ENCODE measurements at regions not wholly inside any gene's neighbourhood (a gene's known extent, or its start where the extent isn't known, plus 50 kb on each side); places are given as distances from the start of the nearest gene placed in this dataset.

GRCh38 chr11:15897211-15897960 lies 459.0 kb downstream of the SOX6 start (continued):
- TF ChIP-seq, protein P1, sequence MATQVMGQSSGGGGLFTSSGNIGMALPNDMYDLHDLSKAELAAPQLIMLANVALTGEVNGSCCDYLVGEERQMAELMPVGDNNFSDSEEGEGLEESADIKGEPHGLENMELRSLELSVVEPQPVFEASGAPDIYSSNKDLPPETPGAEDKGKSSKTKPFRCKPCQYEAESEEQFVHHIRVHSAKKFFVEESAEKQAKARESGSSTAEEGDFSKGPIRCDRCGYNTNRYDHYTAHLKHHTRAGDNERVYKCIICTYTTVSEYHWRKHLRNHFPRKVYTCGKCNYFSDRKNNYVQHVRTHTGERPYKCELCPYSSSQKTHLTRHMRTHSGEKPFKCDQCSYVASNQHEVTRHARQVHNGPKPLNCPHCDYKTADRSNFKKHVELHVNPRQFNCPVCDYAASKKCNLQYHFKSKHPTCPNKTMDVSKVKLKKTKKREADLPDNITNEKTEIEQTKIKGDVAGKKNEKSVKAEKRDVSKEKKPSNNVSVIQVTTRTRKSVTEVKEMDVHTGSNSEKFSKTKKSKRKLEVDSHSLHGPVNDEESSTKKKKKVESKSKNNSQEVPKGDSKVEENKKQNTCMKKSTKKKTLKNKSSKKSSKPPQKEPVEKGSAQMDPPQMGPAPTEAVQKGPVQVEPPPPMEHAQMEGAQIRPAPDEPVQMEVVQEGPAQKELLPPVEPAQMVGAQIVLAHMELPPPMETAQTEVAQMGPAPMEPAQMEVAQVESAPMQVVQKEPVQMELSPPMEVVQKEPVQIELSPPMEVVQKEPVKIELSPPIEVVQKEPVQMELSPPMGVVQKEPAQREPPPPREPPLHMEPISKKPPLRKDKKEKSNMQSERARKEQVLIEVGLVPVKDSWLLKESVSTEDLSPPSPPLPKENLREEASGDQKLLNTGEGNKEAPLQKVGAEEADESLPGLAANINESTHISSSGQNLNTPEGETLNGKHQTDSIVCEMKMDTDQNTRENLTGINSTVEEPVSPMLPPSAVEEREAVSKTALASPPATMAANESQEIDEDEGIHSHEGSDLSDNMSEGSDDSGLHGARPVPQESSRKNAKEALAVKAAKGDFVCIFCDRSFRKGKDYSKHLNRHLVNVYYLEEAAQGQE (IDR thresholded peaks at IDR 0.05; ENCODE audit: unreplicated experiment) = no peak
- TF ChIP-seq, protein P2, sequence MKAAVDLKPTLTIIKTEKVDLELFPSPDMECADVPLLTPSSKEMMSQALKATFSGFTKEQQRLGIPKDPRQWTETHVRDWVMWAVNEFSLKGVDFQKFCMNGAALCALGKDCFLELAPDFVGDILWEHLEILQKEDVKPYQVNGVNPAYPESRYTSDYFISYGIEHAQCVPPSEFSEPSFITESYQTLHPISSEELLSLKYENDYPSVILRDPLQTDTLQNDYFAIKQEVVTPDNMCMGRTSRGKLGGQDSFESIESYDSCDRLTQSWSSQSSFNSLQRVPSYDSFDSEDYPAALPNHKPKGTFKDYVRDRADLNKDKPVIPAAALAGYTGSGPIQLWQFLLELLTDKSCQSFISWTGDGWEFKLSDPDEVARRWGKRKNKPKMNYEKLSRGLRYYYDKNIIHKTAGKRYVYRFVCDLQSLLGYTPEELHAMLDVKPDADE (IDR thresholded peaks at IDR 0.05) = no peak
- TF ChIP-seq NANOG (IDR thresholded peaks at IDR 0.05; ENCODE audit: borderline replicate concordance) = no peak
- no peak for TF ChIP-seq ZNF114 (CRISPR knock-in tag; IDR thresholded peaks at IDR 0.05)
- TF ChIP-seq JUNB (IDR thresholded peaks at IDR 0.05; ENCODE audit: unreplicated experiment) = no peak
- no peak for TF ChIP-seq CREB1 (CRISPR knock-in tag; IDR thresholded peaks at IDR 0.05; ENCODE audit: low read depth)

DNA sequence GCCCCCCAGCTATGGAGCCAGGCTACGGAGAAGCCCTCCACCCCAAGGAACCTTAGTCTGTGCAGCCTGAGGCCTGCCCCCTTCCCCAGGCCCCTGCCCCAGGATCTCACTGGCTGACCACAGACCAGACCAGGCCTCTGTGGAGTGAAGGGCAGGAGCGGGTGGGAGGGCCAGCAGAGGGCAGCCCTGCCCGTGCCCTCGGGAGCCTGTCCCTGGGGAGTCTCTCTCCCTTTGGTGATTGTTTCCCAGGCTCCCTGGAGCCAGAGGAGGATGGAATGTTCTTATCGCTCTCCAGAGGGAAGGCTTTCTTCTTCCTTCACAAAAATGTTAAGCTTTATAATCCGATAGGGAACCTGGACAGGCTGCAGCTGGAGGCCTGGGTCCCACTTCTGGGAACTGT lies 455.3 kb downstream of the SOX6 start:
- H2AFZ ChIP-seq = no peak overlapping the region
- H3K27me3 Mint-ChIP-seq (ENCODE audit: insufficient read depth, low read depth, poor library complexity) = no peaks in the 10 kb centered on the region
- no peaks in the 10 kb centered on the region for H3K79me2 ChIP-seq (replicated peaks; ENCODE audit: insufficient read depth)
- peak; percentile 64 for ATAC-seq
- no peaks in the 10 kb centered on the region for H3F3A ChIP-seq (replicated peaks; ENCODE audit: low read depth)
- H3K4me1 ChIP-seq (ENCODE audit: insufficient read depth) = no peaks in the 10 kb centered on the region
- no peak for DNase-seq (ENCODE audit: low spot score)
- H3K27me3 ChIP-seq (ENCODE audit: insufficient read depth) = no peaks in the 10 kb centered on the region
- H3K4me3 Mint-ChIP-seq = no peak overlapping the region
- H3K4me1 Mint-ChIP-seq = peaks cover 2% of the 10 kb centered on the region; the same call in 1 of the 3 replicates
- H3K9me3 Mint-ChIP-seq = no peaks in the 10 kb centered on the region
- H3K4me2 ChIP-seq = no peak overlapping the region
- H3K27ac Mint-ChIP-seq = no peak overlapping the region
- H3K27ac ChIP-seq (ENCODE audit: low read depth) = no peak overlapping the region
- H3K9me2 ChIP-seq (ENCODE audit: insufficient read depth) = no peaks in the 10 kb centered on the region
- H3K36me3 Mint-ChIP-seq (ENCODE audit: low read depth) = no peaks in the 10 kb centered on the region
- no peaks in the 10 kb centered on the region for H4K20me1 ChIP-seq (replicated peaks; ENCODE audit: insufficient read depth)
- H3K4me3 ChIP-seq = no peak overlapping the region
- H3K36me3 ChIP-seq (ENCODE audit: insufficient read depth) = no peaks in the 10 kb centered on the region
- TF ChIP-seq CTCF (conservative IDR thresholded peaks at IDR 0.05; ENCODE audit: low read depth in 2 of 2) (peak in 1 of 2 experiments; percentile 40; a peak in 2 of 4 replicates), EZH2phosphoT487 (IDR thresholded peaks at IDR 0.05; ENCODE audit: unreplicated experiment) (no peak)
